ENCODE measurements at regions not wholly inside any gene's neighbourhood (a gene's known extent, or its start where the extent isn't known, plus 50 kb on each side); places are given as distances from the start of the nearest gene placed in this dataset.
"Not testable (repeated sequence)": the region's sequence is repeated elsewhere in the genome, so short reads cannot be mapped to it uniquely, and the experiment has no call there.

DNA sequence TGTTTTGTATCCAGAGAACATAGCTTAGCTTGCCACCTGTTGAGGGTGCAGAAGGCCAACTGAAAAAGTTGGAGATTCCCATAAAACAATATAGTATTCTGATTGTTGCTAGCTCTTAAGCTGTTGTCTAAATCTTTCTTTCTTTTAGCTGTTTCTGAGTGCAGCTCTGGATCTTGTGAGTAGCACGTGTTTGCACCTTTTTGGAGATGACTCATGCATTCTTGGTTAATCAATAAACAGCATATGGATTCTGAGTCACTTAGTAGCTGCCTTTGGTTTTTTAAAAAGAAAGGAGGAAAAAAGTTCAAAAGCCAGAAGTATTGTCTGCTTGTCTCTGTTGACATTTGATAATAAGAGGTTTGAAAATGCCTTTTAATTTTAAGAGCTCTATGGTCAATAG lies 483.0 kb upstream of the FSIP2 start:
- Histone ChIP-seq H3K9me3 (ENCODE audit: insufficient read depth, low read depth, low read length) (no peaks in the 10 kb centered on the region), H3K27ac (ENCODE audit: low read depth, low read length) (no peak overlapping the region), H3K36me3 (ENCODE audit: insufficient read depth, low read length) (no peaks in the 10 kb centered on the region), H3K4me1 (ENCODE audit: insufficient read depth, low read length) (peaks cover 3% of the 10 kb centered on the region; the same call in 1 of the 2 replicates), H3K4me3 (ENCODE audit: low read length) (no peak overlapping the region), H3K9ac (ENCODE audit: low read depth, low read length) (no peak overlapping the region), H3K27me3 (ENCODE audit: insufficient read depth, low read length) (no peaks in the 10 kb centered on the region)
- WGBS, result 70% methylated on average over 1 of the region's 1 CpG

DNA sequence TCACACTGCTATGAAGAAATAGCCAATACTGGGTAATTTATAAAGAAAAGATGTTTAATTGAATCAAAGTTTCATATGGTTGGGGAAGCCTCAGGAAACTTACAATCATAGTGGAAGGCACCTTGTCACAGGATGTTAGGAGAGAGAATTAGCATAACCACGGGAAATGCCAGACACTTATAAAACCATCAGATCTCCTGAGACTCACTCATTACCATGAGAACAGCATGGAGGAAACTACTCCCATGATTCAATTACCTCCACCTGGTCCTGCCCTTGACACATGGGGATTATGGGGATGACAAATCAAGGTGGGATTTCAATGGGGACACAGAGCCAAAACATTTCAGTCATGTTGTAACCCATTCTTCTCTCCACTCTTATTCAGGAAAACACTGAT lies 472.9 kb upstream of the FSIP2 start:
- Histone ChIP-seq H3K9ac (ENCODE audit: low read depth, low read length) (no peak overlapping the region), H3K27me3 (ENCODE audit: insufficient read depth, low read length) (no peaks in the 10 kb centered on the region), H3K36me3 (ENCODE audit: insufficient read depth, low read length) (no peaks in the 10 kb centered on the region), H3K4me3 (ENCODE audit: low read length) (no peak overlapping the region), H3K4me1 (ENCODE audit: insufficient read depth, low read length) (no peaks in the 10 kb centered on the region), H3K27ac (ENCODE audit: low read depth, low read length) (no peak overlapping the region), H3K9me3 (ENCODE audit: insufficient read depth, low read depth, low read length) (0 out of 2 replicates have a peak, but pooled peaks cover 3% of the 10 kb centered on the region)
- 64% methylated on average over 1 of the region's 1 CpG for WGBS

DNA sequence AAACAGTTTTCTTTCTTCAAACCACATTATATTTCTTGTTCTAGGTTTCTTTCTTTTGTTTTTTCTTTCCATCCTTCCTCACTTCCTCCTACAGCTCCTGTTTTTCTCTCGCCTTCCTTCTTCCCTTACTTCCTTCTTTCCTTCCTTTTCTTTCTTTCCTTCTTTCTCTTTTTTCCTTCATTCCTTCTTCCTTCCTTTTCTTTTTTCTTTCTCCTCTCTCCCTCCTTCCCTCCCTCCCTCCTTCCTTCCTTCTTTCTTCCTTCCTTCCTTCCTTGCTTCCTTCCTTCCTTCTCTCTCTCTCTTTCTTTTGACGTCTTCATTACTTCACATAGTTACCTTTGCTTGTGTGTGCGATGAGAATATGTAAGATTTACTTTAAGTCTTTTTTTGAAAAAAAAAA lies 470.0 kb upstream of the FSIP2 start:
- no peaks in the 10 kb centered on the region for H3K4me1 ChIP-seq (ENCODE audit: insufficient read depth, low read length)
- H3K27me3 ChIP-seq (ENCODE audit: insufficient read depth, low read length), result no peaks in the 10 kb centered on the region
- no peak overlapping the region for H3K4me3 ChIP-seq (ENCODE audit: low read length)
- no peak overlapping the region for H3K9ac ChIP-seq (ENCODE audit: low read depth, low read length)
- H3K27ac ChIP-seq (ENCODE audit: low read depth, low read length), result no peak overlapping the region
- WGBS, result 92% methylated on average over 1 of the region's 3 CpGs
- H3K36me3 ChIP-seq (ENCODE audit: insufficient read depth, low read length), result no peaks in the 10 kb centered on the region
- 0 out of 2 replicates have a peak, but pooled peaks cover 3% of the 10 kb centered on the region for H3K9me3 ChIP-seq (ENCODE audit: insufficient read depth, low read depth, low read length)

DNA sequence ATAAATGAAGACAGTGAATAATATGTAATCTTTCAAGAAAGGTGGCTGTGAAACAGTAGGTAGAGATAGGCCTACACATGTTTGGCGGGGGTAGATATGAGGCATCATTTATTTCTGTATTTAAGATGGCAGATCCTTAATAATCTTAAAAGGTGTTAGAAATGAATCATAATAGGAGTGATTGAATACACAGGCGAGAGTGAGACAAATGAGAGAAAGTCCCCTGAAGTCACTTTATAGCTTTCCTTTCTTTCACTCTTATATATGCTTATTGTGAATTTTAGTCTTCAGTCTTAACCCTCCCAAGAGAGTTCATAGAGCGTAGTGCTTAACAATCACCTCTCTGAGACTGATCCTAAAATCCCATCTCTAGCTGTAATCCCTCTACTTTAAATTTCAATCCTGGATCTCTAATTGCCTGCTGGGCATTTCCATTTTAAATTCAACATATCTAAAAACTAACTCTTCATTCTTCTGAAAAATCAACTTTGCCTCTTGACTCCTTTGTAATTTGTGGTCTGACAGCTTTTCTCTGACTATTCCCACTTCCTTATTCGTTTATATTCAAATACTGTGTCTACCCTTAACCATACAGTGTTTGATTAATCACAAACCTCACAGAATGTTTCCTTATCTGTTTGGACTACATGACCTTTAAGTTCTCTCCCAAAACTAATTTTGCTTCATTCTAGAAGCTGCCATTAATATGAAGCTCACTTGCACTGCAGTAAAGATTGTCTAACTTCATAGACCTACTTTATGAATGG lies 463.7 kb upstream of the FSIP2 start:
- H3K27ac ChIP-seq (ENCODE audit: low read depth, low read length), result no peak overlapping the region
- H3K4me3 ChIP-seq (ENCODE audit: low read length), result no peak overlapping the region
- H3K36me3 ChIP-seq (ENCODE audit: insufficient read depth, low read length), result no peaks in the 10 kb centered on the region
- no peaks in the 10 kb centered on the region for H3K9me3 ChIP-seq (ENCODE audit: insufficient read depth, low read depth, low read length)
- H3K9ac ChIP-seq (ENCODE audit: low read depth, low read length), result no peak overlapping the region
- H3K27me3 ChIP-seq (ENCODE audit: insufficient read depth, low read length), result no peaks in the 10 kb centered on the region
- no peaks in the 10 kb centered on the region for H3K4me1 ChIP-seq (ENCODE audit: insufficient read depth, low read length)
- WGBS, result 94% methylated on average over 3 of the region's 4 CpGs

DNA sequence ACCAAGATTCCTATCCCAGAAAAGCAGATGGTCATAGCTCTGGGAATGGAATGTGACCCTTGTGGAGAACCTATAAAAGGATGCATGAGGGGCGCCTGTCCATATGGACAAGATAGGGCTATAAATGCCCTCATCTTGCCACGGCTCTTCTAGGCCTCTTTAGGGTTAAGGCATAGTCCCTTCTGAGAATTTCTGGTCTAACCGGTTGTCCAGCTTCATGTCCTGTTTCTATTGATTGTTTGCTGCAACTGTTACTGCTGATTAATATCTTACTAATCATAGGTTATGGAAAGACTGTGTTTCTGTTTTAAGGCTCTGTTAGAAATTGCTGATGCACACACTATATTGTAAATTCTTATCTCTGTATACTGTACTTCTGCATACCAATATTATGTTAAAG lies 462.6 kb upstream of the FSIP2 start:
- not testable (repeated sequence) for H3K9me3 ChIP-seq (ENCODE audit: insufficient read depth, low read depth, low read length); H3K4me1 ChIP-seq (ENCODE audit: insufficient read depth, low read length); H3K36me3 ChIP-seq (ENCODE audit: insufficient read depth, low read length); H3K27ac ChIP-seq (ENCODE audit: low read depth, low read length); H3K4me3 ChIP-seq (ENCODE audit: low read length); H3K9ac ChIP-seq (ENCODE audit: low read depth, low read length); H3K27me3 ChIP-seq (ENCODE audit: insufficient read depth, low read length)
- WGBS, result 96% methylated on average over 3 of the region's 3 CpGs

DNA sequence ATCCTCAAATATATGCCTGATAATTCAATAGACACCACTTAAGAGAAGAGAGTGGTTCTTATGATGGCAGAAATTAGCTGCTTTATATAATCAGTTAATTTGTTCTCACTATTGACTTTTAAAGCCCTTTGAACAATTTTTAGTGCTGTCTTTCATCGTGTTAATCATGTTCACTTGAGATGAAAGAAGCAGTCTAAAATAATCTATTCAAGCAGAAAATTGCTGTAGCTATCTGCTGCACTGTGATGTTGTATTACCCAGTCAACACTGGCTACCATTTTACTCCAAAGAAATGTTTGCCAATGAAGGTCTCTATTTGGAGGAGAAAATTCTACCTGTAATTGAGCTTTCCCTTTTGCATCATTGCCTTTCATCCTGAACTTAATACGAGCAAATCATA lies 459.8 kb upstream of the FSIP2 start:
- no peak overlapping the region for H3K9ac ChIP-seq (ENCODE audit: low read depth, low read length)
- no peaks in the 10 kb centered on the region for H3K27me3 ChIP-seq (ENCODE audit: insufficient read depth, low read length)
- no peaks in the 10 kb centered on the region for H3K4me1 ChIP-seq (ENCODE audit: insufficient read depth, low read length)
- 92% methylated on average over 1 of the region's 2 CpGs for WGBS
- H3K9me3 ChIP-seq (ENCODE audit: insufficient read depth, low read depth, low read length), result no peaks in the 10 kb centered on the region
- H3K27ac ChIP-seq (ENCODE audit: low read depth, low read length), result no peak overlapping the region
- no peak overlapping the region for H3K4me3 ChIP-seq (ENCODE audit: low read length)
- H3K36me3 ChIP-seq (ENCODE audit: insufficient read depth, low read length), result no peaks in the 10 kb centered on the region

DNA sequence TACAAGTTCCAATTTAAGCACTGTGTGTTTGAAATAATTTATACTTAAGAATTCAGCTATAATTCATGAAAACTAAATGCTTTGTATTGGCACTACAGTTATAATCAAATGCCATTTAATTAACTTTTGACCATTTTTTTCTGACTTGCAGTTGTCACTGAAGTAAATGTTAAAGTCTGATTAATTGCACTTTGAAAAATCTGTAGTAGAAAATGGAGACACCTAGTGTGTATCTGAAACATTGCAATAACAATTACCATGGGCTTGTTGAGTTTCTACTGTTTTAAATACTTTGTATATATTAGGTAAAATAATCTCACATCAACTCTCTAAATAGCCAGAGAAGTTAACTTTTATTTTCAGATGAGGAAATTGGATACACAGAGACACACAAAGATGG lies 458.6 kb upstream of the FSIP2 start:
- Histone ChIP-seq H3K27me3 (ENCODE audit: insufficient read depth, low read length) (no peaks in the 10 kb centered on the region), H3K9me3 (ENCODE audit: insufficient read depth, low read depth, low read length) (no peaks in the 10 kb centered on the region), H3K4me1 (ENCODE audit: insufficient read depth, low read length) (no peaks in the 10 kb centered on the region), H3K36me3 (ENCODE audit: insufficient read depth, low read length) (no peaks in the 10 kb centered on the region), H3K27ac (ENCODE audit: low read depth, low read length) (no peak overlapping the region), H3K9ac (ENCODE audit: low read depth, low read length) (no peak overlapping the region), H3K4me3 (ENCODE audit: low read length) (no peak overlapping the region)

DNA sequence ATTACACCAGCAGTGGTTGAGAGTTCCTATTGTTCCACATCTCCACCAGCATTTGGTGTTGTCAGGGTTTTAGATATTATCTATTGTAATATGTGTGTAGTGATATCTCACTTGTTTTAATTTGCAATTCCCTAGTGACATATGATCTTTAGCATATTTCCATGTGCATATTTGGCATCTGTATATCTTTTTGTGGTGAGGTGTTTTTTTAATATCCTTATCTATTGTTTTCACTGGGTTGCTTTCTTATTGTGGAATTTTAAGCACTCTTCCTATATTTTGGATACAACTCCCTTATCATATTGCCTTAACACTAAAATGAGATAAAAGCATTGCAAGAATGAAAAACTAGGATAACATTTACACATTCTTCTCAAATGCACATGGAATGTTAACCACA lies 453.9 kb upstream of the FSIP2 start:
- no peak overlapping the region for H3K27ac ChIP-seq (ENCODE audit: low read depth, low read length)
- no peaks in the 10 kb centered on the region for H3K27me3 ChIP-seq (ENCODE audit: insufficient read depth, low read length)
- no peaks in the 10 kb centered on the region for H3K36me3 ChIP-seq (ENCODE audit: insufficient read depth, low read length)
- H3K9me3 ChIP-seq (ENCODE audit: insufficient read depth, low read depth, low read length), result no peaks in the 10 kb centered on the region
- H3K9ac ChIP-seq (ENCODE audit: low read depth, low read length), result no peak overlapping the region
- no peaks in the 10 kb centered on the region for H3K4me1 ChIP-seq (ENCODE audit: insufficient read depth, low read length)
- no peak overlapping the region for H3K4me3 ChIP-seq (ENCODE audit: low read length)

DNA sequence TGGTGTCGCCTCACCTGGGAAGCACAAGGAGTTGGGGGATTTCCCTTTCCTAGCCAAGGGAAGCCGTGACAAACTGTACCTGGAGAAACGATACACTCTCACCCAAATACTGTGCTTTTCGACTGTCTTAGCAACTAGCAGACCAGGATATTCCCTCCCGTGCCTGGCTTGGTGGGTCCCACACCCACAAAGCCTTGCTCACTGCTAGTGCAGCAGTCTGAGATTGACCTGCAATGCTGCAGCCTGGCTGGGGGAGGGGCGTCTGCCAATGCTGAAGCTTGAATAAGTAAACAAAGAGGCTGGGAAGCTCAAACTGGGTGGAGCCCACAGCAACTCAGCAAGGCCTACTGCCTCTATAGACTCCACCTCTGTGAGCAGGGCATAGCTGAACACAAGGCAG lies 448.6 kb upstream of the FSIP2 start:
- H3K4me3 ChIP-seq (ENCODE audit: low read length); H3K4me1 ChIP-seq (ENCODE audit: insufficient read depth, low read length); H3K9ac ChIP-seq (ENCODE audit: low read depth, low read length); H3K36me3 ChIP-seq (ENCODE audit: insufficient read depth, low read length); H3K27ac ChIP-seq (ENCODE audit: low read depth, low read length); H3K27me3 ChIP-seq (ENCODE audit: insufficient read depth, low read length); H3K9me3 ChIP-seq (ENCODE audit: insufficient read depth, low read depth, low read length): not testable (repeated sequence)
- 73% methylated on average over 6 of the region's 6 CpGs for whole genome bisulfite sequencing

DNA sequence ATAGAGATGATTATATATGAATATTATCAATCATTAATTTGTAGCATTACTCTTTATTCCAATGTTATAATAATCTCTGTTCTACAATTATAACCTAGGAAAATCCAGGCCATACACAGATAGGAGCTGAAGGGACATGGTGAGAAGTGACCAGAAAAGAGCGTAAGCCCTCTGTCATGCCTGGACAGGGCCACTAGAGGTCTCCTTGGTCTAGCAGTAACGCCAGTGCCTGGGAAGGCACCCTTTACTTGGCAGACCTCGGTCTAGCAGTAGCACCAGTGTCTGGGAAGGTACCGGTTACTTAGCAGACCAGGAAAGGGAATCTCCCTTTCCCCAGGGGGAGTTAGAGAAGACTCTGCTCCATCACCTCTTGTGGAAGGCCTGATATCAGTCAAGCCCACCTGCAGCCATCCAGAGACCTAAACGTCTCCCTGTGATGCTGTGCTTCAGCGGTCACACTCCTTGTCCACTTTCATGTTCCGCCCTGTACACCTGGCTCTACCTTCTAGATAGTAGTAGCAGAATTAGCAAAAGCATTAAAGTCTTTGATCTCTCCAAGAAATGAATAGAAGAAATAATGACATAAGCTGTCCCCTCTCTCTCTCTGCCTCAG lies 447.5 kb upstream of the FSIP2 start:
- Histone ChIP-seq H3K9ac (ENCODE audit: low read depth, low read length) (no peak overlapping the region), H3K4me1 (ENCODE audit: insufficient read depth, low read length) (peaks cover 4% of the 10 kb centered on the region), H3K27ac (ENCODE audit: low read depth, low read length) (no peak overlapping the region), H3K27me3 (ENCODE audit: insufficient read depth, low read length) (no peaks in the 10 kb centered on the region), H3K36me3 (ENCODE audit: insufficient read depth, low read length) (no peaks in the 10 kb centered on the region), H3K9me3 (ENCODE audit: insufficient read depth, low read depth, low read length) (no peaks in the 10 kb centered on the region), H3K4me3 (ENCODE audit: low read length) (no peak overlapping the region)
- WGBS, result 51% methylated on average over 7 of the region's 7 CpGs

DNA sequence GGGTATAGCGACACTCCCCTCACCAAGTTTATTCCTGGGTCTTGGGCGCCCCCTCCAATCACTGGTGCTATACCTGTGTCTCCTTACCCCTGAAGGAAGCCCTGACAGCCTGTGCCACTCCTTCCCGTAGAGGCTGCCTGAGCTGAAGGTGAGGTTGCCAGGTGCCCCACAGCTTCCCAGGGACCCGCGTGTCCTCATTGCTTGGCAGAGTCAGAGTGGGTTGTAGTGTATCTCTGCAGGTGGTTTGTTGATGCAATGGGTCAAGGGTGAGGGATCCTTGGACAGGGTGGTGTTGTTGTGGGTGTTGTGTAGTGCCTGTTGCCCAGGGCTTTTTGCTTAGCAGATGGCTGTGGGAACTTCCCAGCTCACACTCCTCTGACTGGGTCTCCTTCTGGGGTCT lies 438.7 kb upstream of the FSIP2 start:
- H3K4me1 ChIP-seq (ENCODE audit: insufficient read depth, low read length), result peaks cover 4% of the 10 kb centered on the region
- H3K36me3 ChIP-seq (ENCODE audit: insufficient read depth, low read length), result no peaks in the 10 kb centered on the region
- no peak overlapping the region for H3K4me3 ChIP-seq (ENCODE audit: low read length)
- no peak overlapping the region for H3K27ac ChIP-seq (ENCODE audit: low read depth, low read length)
- H3K9me3 ChIP-seq (ENCODE audit: insufficient read depth, low read depth, low read length), result no peaks in the 10 kb centered on the region
- H3K27me3 ChIP-seq (ENCODE audit: insufficient read depth, low read length), result no peaks in the 10 kb centered on the region
- 75% methylated on average over 5 of the region's 5 CpGs for WGBS
- H3K9ac ChIP-seq (ENCODE audit: low read depth, low read length), result no peak overlapping the region

DNA sequence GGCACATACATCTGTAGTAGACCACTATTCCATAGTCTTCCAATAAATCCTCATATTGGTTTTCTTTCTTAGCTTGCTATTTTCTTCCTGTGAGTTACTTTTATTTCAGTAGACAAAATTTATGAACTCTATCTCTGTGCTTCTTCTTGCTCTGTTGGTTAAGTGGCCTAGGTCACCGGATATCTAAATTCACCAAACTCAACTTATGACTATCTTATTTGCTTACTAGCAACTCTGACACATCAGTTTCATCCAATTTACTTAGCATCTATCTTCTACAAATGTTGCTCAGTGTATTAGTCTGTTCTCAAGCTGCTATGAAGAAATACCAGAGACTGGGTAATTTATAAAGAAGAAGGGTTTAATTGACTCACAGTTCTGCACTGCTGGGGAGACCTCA lies 432.5 kb upstream of the FSIP2 start:
- WGBS, result 97% methylated on average over 1 of the region's 1 CpG
- no peaks in the 10 kb centered on the region for H3K9me3 ChIP-seq (ENCODE audit: insufficient read depth, low read depth, low read length)
- H3K36me3 ChIP-seq (ENCODE audit: insufficient read depth, low read length), result no peaks in the 10 kb centered on the region
- no peak overlapping the region for H3K4me3 ChIP-seq (ENCODE audit: low read length)
- H3K27ac ChIP-seq (ENCODE audit: low read depth, low read length), result no peak overlapping the region
- H3K27me3 ChIP-seq (ENCODE audit: insufficient read depth, low read length), result no peaks in the 10 kb centered on the region
- H3K9ac ChIP-seq (ENCODE audit: low read depth, low read length), result no peak overlapping the region
- no peaks in the 10 kb centered on the region for H3K4me1 ChIP-seq (ENCODE audit: insufficient read depth, low read length)
